ENCODE measurements at regions not wholly inside any gene's neighbourhood (a gene's known extent, or its start where the extent isn't known, plus 50 kb on each side); places are given as distances from the start of the nearest gene placed in this dataset.

DNA sequence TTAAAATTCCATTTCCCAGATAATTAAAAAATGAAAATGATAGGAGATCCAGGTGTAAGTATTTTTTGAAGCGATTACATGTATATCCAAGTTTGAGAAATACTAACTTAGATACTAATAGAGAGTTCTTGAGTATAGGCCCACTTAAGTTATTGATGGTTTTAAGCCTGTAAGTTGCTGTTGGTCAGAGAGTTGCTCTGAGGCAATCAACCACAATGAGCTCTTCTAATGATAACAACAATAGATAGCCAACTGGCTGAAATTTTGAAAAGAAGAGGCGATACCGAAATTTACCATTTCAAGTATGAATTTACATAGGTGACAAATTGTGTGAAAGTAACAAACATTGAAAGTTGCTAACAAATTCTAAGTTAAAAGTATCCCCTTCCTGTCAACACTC lies 209.5 kb downstream of the MANEA start:
- Histone ChIP-seq H3K56ac (ENCODE audit: insufficient read length, low read depth, low read length) (no peak overlapping the region), H3T11ph (ENCODE audit: low read length) (no peak overlapping the region), H4K8ac (replicated peaks; ENCODE audit: insufficient read length, low read depth, low read length) (no peak overlapping the region), H3K14ac (ENCODE audit: insufficient read depth, low read length) (no peak overlapping the region), H4K5ac (ENCODE audit: insufficient read length, low read depth, low read length) (no peak overlapping the region), H3K9me3 (ENCODE audit: control insufficient read depth, low read depth, low read length) (no peaks in the 10 kb centered on the region), H3K23me2 (ENCODE audit: insufficient read length, low read depth, low read length, poor library complexity, severe bottlenecking) (no peaks in the 10 kb centered on the region), H3K79me2 (ENCODE audit: insufficient read depth, low read length) (no peaks in the 10 kb centered on the region), H2BK5ac (ENCODE audit: insufficient read length, low read length) (no peak overlapping the region), H3K79me1 (ENCODE audit: insufficient read depth, low read depth, low read length, poor library complexity, severe bottlenecking) (no peaks in the 10 kb centered on the region), H3K23ac (ENCODE audit: insufficient read length, low read depth, low read length) (no peak overlapping the region), H3K4ac (ENCODE audit: low read depth, low read length) (no peak overlapping the region), H3K4me2 (ENCODE audit: insufficient read depth, insufficient read length, low read length) (no peak overlapping the region), H3K27ac (ENCODE audit: insufficient read length, low read depth, low read length) (no peak overlapping the region), H3K27me3 (ENCODE audit: insufficient read depth, low read length) (no peaks in the 10 kb centered on the region), H3K9ac (ENCODE audit: extremely low read depth, insufficient read length, low read length) (no peak overlapping the region), H2BK12ac (ENCODE audit: insufficient read length, low read depth, low read length) (no peak overlapping the region), H2AK5ac (ENCODE audit: insufficient read length, low read length) (no peak overlapping the region), H2BK20ac (ENCODE audit: low read depth, low read length, poor library complexity, severe bottlenecking) (no peak overlapping the region), H4K20me1 (ENCODE audit: control insufficient read depth, insufficient read depth, insufficient read length) (no peaks in the 10 kb centered on the region), H4K91ac (ENCODE audit: insufficient read length, low read depth, low read length) (no peak overlapping the region), H2AFZ (ENCODE audit: low read length) (no peak overlapping the region), H2BK15ac (ENCODE audit: low read depth, low read length) (no peak overlapping the region), H3K4me1 (ENCODE audit: insufficient read depth, low read length) (no peaks in the 10 kb centered on the region), H3K18ac (ENCODE audit: insufficient read length, low read depth, low read length) (no peak overlapping the region), H2BK120ac (ENCODE audit: low read depth, low read length, poor library complexity, severe bottlenecking) (no peak overlapping the region)
- Mint-ChIP-seq H3K27me3 (ENCODE audit: low read depth) (no peaks in the 10 kb centered on the region), H3K4me1 (no peaks in the 10 kb centered on the region), H3K36me3 (ENCODE audit: insufficient read depth in 1 of 3, low read depth in 3 of 3) (no peaks in the 10 kb centered on the region), H3K4me3 (no peak overlapping the region), H3K27ac (no peak overlapping the region), H3K9me3 (no peaks in the 10 kb centered on the region)
- TF ChIP-seq CTCF (conservative IDR thresholded peaks at IDR 0.05), result no peak
- DNase-seq, result no peak
- no CpG with 5 or more reads among the region's 3 CpGs for WGBS (ENCODE audit: extremely low coverage, insufficient read length, low lambda C conversion rate)
